OCI-LY7 (cell line): ENCODE measurements at regions not wholly inside any gene's neighbourhood (a gene's known extent, or its start where the extent isn't known, plus 50 kb on each side); places are given as distances from the start of the nearest gene placed in this dataset.

Experiments
- BruUV-seq: library from RNA; stranded (reverse); fragments of 400-500 nt; replicated peaks from 2 replicates; lab custom pipeline; 2021; lab: Mats Ljungman, UMichigan
- CTCF ChIA-PET: fragments of 300-600 bp; sonication (Branson Sonifier 250); formaldehyde crosslinking; loops from one replicate; lab custom pipeline; 2022; ENCODE audit warnings: antibody characterized with exemption; ENCODE audit not compliant: unreplicated experiment; lab: Charles Lee
- POLR2A ChIA-PET: fragments of 300-600 bp; sonication (Branson Sonifier 250); formaldehyde crosslinking; loops from one replicate; lab custom pipeline; 2022; ENCODE audit warnings: antibody characterized with exemption; lab: Charles Lee
- DNase-seq: peaks from one replicate; pipeline ENCODE4 v3.0.0-alpha.2; 2015; ENCODE audit warnings: low spot score
- H2AFZ ChIP-seq: fragments of 200-600 bp; sonication (generic), shearing (Covaris generic); 2 replicates; pipeline ENCODE4 v1.6.1; 2014; ENCODE audit warnings: mild to moderate bottlenecking, antibody characterized with exemption, low read length, moderate library complexity
- H3K27ac ChIP-seq: fragments of 200-600 bp; sonication (generic); 2 replicates; pipeline ENCODE4 v1.5.1; 2014; ENCODE audit warnings: mixed run types, low read depth, mild to moderate bottlenecking, moderate library complexity, low read length, inconsistent platforms; ENCODE audit not compliant: poor library complexity, severe bottlenecking
- H3K36me3 ChIP-seq: fragments of 200-600 bp; sonication (generic); 2 replicates; pipeline ENCODE4 v1.6.1; 2014; ENCODE audit warnings: mild to moderate bottlenecking, antibody characterized with exemption, low read length, moderate library complexity, mixed read lengths; ENCODE audit not compliant: insufficient read depth
- H3K4me1 ChIP-seq: fragments of 200-600 bp; sonication (generic); 2 replicates; pipeline ENCODE4 v1.5.1; 2014; ENCODE audit warnings: mild to moderate bottlenecking, low read length; ENCODE audit not compliant: insufficient read depth, poor library complexity, severe bottlenecking
- H3K4me2 ChIP-seq: fragments of 200-600 bp; sonication (generic); 2 replicates; pipeline ENCODE4 v1.6.1; 2014; ENCODE audit warnings: mild to moderate bottlenecking, low read length
- H3K4me3 ChIP-seq: fragments of 200-600 bp; sonication (generic); 2 replicates; pipeline ENCODE4 v1.5.1; 2014; ENCODE audit warnings: mild to moderate bottlenecking, low read depth, low read length; ENCODE audit not compliant: poor library complexity, severe bottlenecking
- H3K79me2 ChIP-seq: fragments of 200-600 bp; sonication (generic); 2 replicates; pipeline ENCODE4 v1.6.1; 2016; ENCODE audit warnings: low read depth, mild to moderate bottlenecking, low read length, moderate library complexity, mixed read lengths; ENCODE audit not compliant: insufficient read depth
- H3K9me2 ChIP-seq: fragments of 200-600 bp; sonication (generic); 2 replicates; pipeline ENCODE4 v1.6.1; 2016; ENCODE audit warnings: mild to moderate bottlenecking, low read length, mixed read lengths; ENCODE audit not compliant: insufficient read depth
- H3K9me3 ChIP-seq: fragments of 200-600 bp; sonication (generic); 2 replicates; pipeline ENCODE4 v1.6.1; 2014; ENCODE audit warnings: mild to moderate bottlenecking, mixed run types, low read length, mixed read lengths
- H4K20me1 ChIP-seq: fragments of 200-600 bp; sonication (generic); 2 replicates; pipeline ENCODE4 v1.6.1; 2014; ENCODE audit warnings: mild to moderate bottlenecking, antibody characterized with exemption, low read length, moderate library complexity, mixed read lengths; ENCODE audit not compliant: insufficient read depth
- EZH2phosphoT487 ChIP-seq: fragments of 200-600 bp; sonication (generic); IDR thresholded peaks from 2 replicates; pipeline ENCODE4 v1.6.1; 2018; ENCODE audit warnings: low read depth, borderline replicate concordance, mild to moderate bottlenecking, mixed run types, antibody characterized with exemption, low read length, moderate library complexity, mixed read lengths
- intact Hi-C: fragments of 100-400 bp; cut with micrococcal nuclease; formaldehyde crosslinking; loops from one replicate; pipeline ENCODE4 v1.10.0; 2022; ENCODE audit not compliant: unreplicated experiment
- TF ChIP-seq, protein P1 (sequence below): fragments of 200-600 bp; sonication (generic); conservative IDR thresholded peaks from 2 replicates; pipeline ENCODE4 v1.5.1; 2014; ENCODE audit warnings: mild to moderate bottlenecking, antibody characterized with exemption, low read length, moderate library complexity, mixed read lengths

DNA sequence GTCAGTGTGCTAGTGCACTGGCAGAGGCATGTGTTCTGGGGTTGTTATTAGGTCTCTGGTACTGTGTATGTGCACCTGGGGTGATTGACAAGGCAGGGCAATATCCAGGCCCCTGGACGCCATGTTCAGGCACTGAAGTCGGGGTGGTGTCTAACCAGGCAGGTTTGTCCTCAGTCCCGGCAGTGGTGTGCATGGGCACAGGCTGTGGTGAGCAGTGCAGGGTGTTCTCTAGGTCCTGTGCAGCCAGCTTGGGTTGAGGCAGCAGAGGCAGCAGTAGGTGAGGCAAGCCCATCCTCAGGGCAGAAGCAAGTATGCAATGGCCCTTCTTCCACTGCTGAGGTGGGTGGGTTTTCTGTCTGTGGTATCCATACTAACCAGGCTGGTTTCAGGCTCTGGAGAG lies 252.3 kb upstream of the LRRC7 start:
- Histone ChIP-seq H3K27ac (no peak overlapping the region), H3K9me2 (no peaks in the 10 kb centered on the region), H4K20me1 (no peaks in the 10 kb centered on the region), H3K9me3 (no peaks in the 10 kb centered on the region), H3K79me2 (no peaks in the 10 kb centered on the region), H3K4me3 (no peak overlapping the region), H3K4me2 (no peak overlapping the region), H3K4me1 (peaks cover 13% of the 10 kb centered on the region), H2AFZ (no peak overlapping the region), H3K36me3 (no peaks in the 10 kb centered on the region)
- ChIA-PET POLR2A (no interaction called here), CTCF (no interaction called here)
- DNase-seq = no peak
- no TSS peak for BruUV-seq
- intact Hi-C loops = loop anchor here (10.0 kb wide), 1 partner anchor 1181 kb away; no protein-coding TSS in a partner anchor
- TF ChIP-seq EZH2phosphoT487 = no peak
- TF ChIP-seq, protein P1, sequence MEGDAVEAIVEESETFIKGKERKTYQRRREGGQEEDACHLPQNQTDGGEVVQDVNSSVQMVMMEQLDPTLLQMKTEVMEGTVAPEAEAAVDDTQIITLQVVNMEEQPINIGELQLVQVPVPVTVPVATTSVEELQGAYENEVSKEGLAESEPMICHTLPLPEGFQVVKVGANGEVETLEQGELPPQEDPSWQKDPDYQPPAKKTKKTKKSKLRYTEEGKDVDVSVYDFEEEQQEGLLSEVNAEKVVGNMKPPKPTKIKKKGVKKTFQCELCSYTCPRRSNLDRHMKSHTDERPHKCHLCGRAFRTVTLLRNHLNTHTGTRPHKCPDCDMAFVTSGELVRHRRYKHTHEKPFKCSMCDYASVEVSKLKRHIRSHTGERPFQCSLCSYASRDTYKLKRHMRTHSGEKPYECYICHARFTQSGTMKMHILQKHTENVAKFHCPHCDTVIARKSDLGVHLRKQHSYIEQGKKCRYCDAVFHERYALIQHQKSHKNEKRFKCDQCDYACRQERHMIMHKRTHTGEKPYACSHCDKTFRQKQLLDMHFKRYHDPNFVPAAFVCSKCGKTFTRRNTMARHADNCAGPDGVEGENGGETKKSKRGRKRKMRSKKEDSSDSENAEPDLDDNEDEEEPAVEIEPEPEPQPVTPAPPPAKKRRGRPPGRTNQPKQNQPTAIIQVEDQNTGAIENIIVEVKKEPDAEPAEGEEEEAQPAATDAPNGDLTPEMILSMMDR = no peak

DNA sequence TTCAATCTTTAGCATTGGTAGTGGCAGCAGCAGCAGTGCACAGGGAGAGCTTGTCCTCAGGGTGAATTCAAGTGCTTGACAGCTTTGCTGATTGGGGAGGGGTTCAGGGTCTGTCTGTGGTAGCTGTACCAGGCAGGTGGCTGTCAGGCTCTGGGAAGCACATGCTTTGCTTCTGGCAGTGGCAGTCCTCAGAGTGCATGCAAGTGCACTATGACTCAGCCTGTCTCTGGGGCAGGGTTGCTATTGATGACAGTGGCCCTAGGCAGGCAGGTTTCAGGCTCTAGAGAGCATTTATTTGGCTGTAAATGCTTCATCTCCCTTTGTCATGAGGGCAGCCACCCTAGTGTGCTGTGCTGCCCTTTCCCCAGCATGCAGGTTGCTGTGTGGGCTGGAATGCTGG lies 251.9 kb upstream of the LRRC7 start:
- Histone ChIP-seq H3K79me2 (no peaks in the 10 kb centered on the region), H3K4me2 (no peak overlapping the region), H3K27ac (no peak overlapping the region), H3K9me3 (no peaks in the 10 kb centered on the region), H2AFZ (no peak overlapping the region), H3K36me3 (no peaks in the 10 kb centered on the region), H3K4me3 (no peak overlapping the region), H4K20me1 (no peaks in the 10 kb centered on the region), H3K9me2 (no peaks in the 10 kb centered on the region), H3K4me1 (peaks cover 17% of the 10 kb centered on the region)
- no peak for TF ChIP-seq EZH2phosphoT487
- TF ChIP-seq, protein P1 = no peak
- CTCF ChIA-PET = no interaction called here
- DNase-seq = no peak
- POLR2A ChIA-PET = no interaction called here
- intact Hi-C loops = loop anchor here (10.0 kb wide), 1 partner anchor 1181 kb away; no protein-coding TSS in a partner anchor
- no TSS peak for BruUV-seq

DNA sequence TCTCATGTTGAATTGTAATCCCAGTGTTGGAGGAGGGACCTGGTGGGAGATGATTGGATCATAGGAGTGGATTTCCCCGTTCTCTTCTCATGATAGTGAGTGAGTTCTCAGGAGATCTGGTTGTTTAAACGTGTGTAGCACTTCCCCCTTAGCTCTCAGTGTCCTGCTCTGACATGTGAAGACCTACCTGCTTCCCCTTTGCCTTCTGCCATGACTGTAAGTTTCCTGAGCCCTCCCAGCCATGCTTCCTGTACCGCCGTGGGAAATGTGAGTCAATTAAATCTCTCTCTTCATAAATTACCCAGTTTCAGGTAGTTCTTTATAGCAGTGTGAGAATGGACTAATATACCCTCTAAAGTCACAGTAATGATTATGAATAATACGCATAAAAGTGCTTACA lies 248.4 kb upstream of the LRRC7 start:
- no peaks in the 10 kb centered on the region for H4K20me1 ChIP-seq
- H3K4me3 ChIP-seq = no peak overlapping the region
- intact Hi-C loops = loop anchor here (10.0 kb wide), 1 partner anchor 1184 kb away; no protein-coding TSS in a partner anchor

More for the DNA sequence above, 248.4 kb upstream of the LRRC7 start:
- ChIA-PET CTCF (no interaction called here), POLR2A (no interaction called here)
- Histone ChIP-seq H3K27ac (no peak overlapping the region), H3K4me1 (peaks cover 24% of the 10 kb centered on the region), H3K36me3 (no peaks in the 10 kb centered on the region), H3K79me2 (no peaks in the 10 kb centered on the region), H3K4me2 (0 out of 2 replicates have a peak overlapping the region, but pooled peaks have one; percentile 17), H2AFZ (no peak overlapping the region), H3K9me2 (no peaks in the 10 kb centered on the region), H3K9me3 (no peaks in the 10 kb centered on the region)
- peak; percentile 3 for DNase-seq
- BruUV-seq = no TSS peak
- TF ChIP-seq, protein P1 = no peak
- TF ChIP-seq EZH2phosphoT487 = no peak
